ENCODE measurements at regions not wholly inside any gene's neighbourhood (a gene's known extent, or its start where the extent isn't known, plus 50 kb on each side); places are given as distances from the start of the nearest gene placed in this dataset.

GRCh38 chr13:18954254-18954653, 227.4 kb downstream of the TUBA3C start:
- CTCF ChIA-PET = interaction anchor here (0.7 kb wide), 1 partner anchor 588 kb away, joined by 3 read pairs; no protein-coding TSS in a partner anchor
- intact Hi-C loops (cut with micrococcal nuclease; ENCODE audit: unreplicated experiment) = no loop called here
- no peak for TF ChIP-seq CTCF (IDR thresholded peaks at IDR 0.05)
- TF ChIP-seq, protein P1, sequence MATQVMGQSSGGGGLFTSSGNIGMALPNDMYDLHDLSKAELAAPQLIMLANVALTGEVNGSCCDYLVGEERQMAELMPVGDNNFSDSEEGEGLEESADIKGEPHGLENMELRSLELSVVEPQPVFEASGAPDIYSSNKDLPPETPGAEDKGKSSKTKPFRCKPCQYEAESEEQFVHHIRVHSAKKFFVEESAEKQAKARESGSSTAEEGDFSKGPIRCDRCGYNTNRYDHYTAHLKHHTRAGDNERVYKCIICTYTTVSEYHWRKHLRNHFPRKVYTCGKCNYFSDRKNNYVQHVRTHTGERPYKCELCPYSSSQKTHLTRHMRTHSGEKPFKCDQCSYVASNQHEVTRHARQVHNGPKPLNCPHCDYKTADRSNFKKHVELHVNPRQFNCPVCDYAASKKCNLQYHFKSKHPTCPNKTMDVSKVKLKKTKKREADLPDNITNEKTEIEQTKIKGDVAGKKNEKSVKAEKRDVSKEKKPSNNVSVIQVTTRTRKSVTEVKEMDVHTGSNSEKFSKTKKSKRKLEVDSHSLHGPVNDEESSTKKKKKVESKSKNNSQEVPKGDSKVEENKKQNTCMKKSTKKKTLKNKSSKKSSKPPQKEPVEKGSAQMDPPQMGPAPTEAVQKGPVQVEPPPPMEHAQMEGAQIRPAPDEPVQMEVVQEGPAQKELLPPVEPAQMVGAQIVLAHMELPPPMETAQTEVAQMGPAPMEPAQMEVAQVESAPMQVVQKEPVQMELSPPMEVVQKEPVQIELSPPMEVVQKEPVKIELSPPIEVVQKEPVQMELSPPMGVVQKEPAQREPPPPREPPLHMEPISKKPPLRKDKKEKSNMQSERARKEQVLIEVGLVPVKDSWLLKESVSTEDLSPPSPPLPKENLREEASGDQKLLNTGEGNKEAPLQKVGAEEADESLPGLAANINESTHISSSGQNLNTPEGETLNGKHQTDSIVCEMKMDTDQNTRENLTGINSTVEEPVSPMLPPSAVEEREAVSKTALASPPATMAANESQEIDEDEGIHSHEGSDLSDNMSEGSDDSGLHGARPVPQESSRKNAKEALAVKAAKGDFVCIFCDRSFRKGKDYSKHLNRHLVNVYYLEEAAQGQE (IDR thresholded peaks at IDR 0.05; ENCODE audit: insufficient read depth in 1 of 2, low read depth in 2 of 2, low read length in 1 of 2) = no peak
- TF ChIP-seq SIN3A (IDR thresholded peaks at IDR 0.05; ENCODE audit: borderline replicate concordance, insufficient read depth, low read depth, low read length) = no peak
- no peak for TF ChIP-seq POLR2AphosphoS5 (IDR thresholded peaks at IDR 0.05; ENCODE audit: low read depth, low read length)

GRCh38 chr13:18953139-18953930, 228.3 kb downstream of the TUBA3C start:
- no peaks in the 10 kb centered on the region for H3K27me3 ChIP-seq (ENCODE audit: control insufficient read depth, insufficient read depth, low read length)
- ATAC-seq (no peak), DNase-seq (ENCODE audit: low read depth, low spot score) (no peak)
- intact Hi-C loops (cut with micrococcal nuclease; ENCODE audit: unreplicated experiment) (no loop called here), in situ Hi-C loops (cut with HindIII; ENCODE audit: low pct_unique_long_range_greater_than_20kb, low sequenced_read_pairs) (no loop called here)
- H3K4me3 ChIP-seq (ENCODE audit: low read depth in 2 of 2, low read length in 2 of 2) = no peak overlapping the region
- ChIA-PET CTCF (no interaction called here), POLR2A (interaction anchor here (0.6 kb wide), 1 partner anchor 177 kb away, joined by 4 read pairs; no protein-coding TSS in a partner anchor)
- TF ChIP-seq SIN3A (IDR thresholded peaks at IDR 0.05; ENCODE audit: borderline replicate concordance, insufficient read depth, low read depth, low read length) (no peak), CTCF (IDR thresholded peaks at IDR 0.05) (no peak), TCF7L2 (IDR thresholded peaks at IDR 0.05; ENCODE audit: low read depth, low read length) (no peak), POLR2AphosphoS5 (IDR thresholded peaks at IDR 0.05; ENCODE audit: low read depth, low read length) (no peak)
- TF ChIP-seq, protein P1 (IDR thresholded peaks at IDR 0.05; ENCODE audit: insufficient read depth in 1 of 2, low read depth in 2 of 2, low read length in 1 of 2) = no peak
- no peaks in the 10 kb centered on the region for H3K4me1 ChIP-seq (ENCODE audit: control insufficient read depth, insufficient read depth, low read length)
- BruUV-seq (replicated peaks) = no TSS peak
- H3K27ac ChIP-seq (ENCODE audit: low read length) = no peak overlapping the region
- no peaks in the 10 kb centered on the region for H3K9me3 ChIP-seq (ENCODE audit: control insufficient read depth, insufficient read depth, low read depth, low read length)
- H3K36me3 ChIP-seq (ENCODE audit: control insufficient read depth, insufficient read depth, low read length) = no peaks in the 10 kb centered on the region

More at GRCh38 chr13:18954254-18954653, 227.4 kb downstream of the TUBA3C start:
- BruUV-seq (replicated peaks) = no TSS peak
- Histone ChIP-seq H3K36me3 (ENCODE audit: control insufficient read depth, insufficient read depth, low read length) (no peaks in the 10 kb centered on the region), H3K4me1 (ENCODE audit: control insufficient read depth, insufficient read depth, low read length) (no peaks in the 10 kb centered on the region), H3K4me3 (ENCODE audit: low read depth in 2 of 2, low read length in 2 of 2) (no peak overlapping the region), H3K27ac (ENCODE audit: low read length) (no peak overlapping the region), H3K27me3 (ENCODE audit: control insufficient read depth, insufficient read depth, low read length) (no peaks in the 10 kb centered on the region), H3K9me3 (ENCODE audit: control insufficient read depth, insufficient read depth, low read depth, low read length) (no peaks in the 10 kb centered on the region)
- POLR2A ChIA-PET = interaction anchor here (0.6 kb wide), 1 partner anchor 176 kb away, joined by 4 read pairs; no protein-coding TSS in a partner anchor
- no peak for DNase-seq (ENCODE audit: low read depth, low spot score)
- ATAC-seq = no peak
- in situ Hi-C loops (cut with HindIII; ENCODE audit: low pct_unique_long_range_greater_than_20kb, low sequenced_read_pairs) = no loop called here
